ENCODE measurements at regions not wholly inside any gene's neighbourhood (a gene's known extent, or its start where the extent isn't known, plus 50 kb on each side); places are given as distances from the start of the nearest gene placed in this dataset.
"Not testable (repeated sequence)": the region's sequence is repeated elsewhere in the genome, so short reads cannot be mapped to it uniquely, and the experiment has no call there.

GRCh38 chr6:169014211-169015197 is 239.1 kb downstream of the THBS2 start:
- in situ Hi-C loops (cut with HindIII; ENCODE audit: low pct_unique_long_range_greater_than_20kb, low sequenced_read_pairs) = no loop called here
- DNase-seq (ENCODE audit: low read depth, low spot score) = peak; percentile 3

- in situ Hi-C loops (cut with HindIII; ENCODE audit: low pct_unique_long_range_greater_than_20kb, low sequenced_read_pairs) = no loop called here
Measured at GRCh38 chr6:169009628-169010027, 244.0 kb downstream of the THBS2 start.

GRCh38 chr6:169008641-169009257 is 244.9 kb downstream of the THBS2 start:
- in situ Hi-C loops (cut with HindIII; ENCODE audit: low pct_unique_long_range_greater_than_20kb, low sequenced_read_pairs) = no loop called here
- peak; percentile 22 for DNase-seq (ENCODE audit: low read depth, low spot score)

More at GRCh38 chr6:169009628-169010027, 244.0 kb downstream of the THBS2 start:
- DNase-seq (ENCODE audit: low read depth, low spot score) = no peak

GRCh38 chr6:169005166-169005565 is 248.5 kb downstream of the THBS2 start:
- in situ Hi-C loops (cut with HindIII; ENCODE audit: low pct_unique_long_range_greater_than_20kb, low sequenced_read_pairs) = no loop called here
- DNase-seq (ENCODE audit: low read depth, low spot score) = peak; percentile 81

DNA sequence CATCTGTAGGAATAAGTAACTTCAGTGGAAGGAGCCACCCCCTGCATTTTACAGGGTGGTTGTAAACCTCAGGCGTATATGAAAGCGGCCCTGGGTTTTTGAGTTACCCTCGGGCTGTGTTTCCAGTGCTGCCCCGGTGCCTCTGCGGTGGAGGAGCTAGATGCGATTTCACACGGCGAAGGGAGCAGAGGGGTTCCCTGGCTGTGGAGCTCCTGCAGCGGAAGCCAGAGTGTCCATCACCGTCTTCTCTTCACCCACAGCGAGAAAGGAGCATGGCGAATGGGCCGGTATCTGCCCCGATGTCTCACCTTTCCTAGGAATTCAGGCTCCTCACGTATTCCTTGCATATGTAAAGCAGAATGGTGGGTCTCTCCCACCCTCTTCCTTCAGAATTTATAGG is 253.6 kb downstream of the THBS2 start:
- in situ Hi-C loops (cut with HindIII; ENCODE audit: low pct_unique_long_range_greater_than_20kb, low sequenced_read_pairs) = no loop called here

DNA sequence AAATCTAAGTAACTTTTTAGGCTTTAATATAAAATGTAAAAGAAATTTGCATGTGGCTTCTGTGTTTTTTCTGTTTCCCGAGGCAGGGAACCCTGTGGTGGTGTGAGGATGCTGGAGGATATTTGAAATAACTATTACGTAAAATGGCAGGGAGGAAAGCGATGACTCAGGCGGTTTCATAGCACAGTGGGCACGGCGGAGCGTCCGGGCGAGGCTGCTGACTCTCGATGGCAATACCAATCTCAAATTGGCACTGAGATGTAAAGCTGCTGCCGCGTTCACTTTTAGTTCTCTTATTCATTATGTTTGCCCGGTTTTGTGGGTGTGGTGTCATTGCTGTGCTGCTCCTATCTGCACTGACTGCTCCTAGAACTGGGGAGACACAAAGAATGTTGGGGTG is 254.3 kb downstream of the THBS2 start:
- in situ Hi-C loops (cut with HindIII; ENCODE audit: low pct_unique_long_range_greater_than_20kb, low sequenced_read_pairs) = no loop called here
- no peak for DNase-seq (ENCODE audit: low read depth, low spot score)

More for the DNA sequence above, 253.6 kb downstream of the THBS2 start:
- no peak for DNase-seq (ENCODE audit: low read depth, low spot score)

DNA sequence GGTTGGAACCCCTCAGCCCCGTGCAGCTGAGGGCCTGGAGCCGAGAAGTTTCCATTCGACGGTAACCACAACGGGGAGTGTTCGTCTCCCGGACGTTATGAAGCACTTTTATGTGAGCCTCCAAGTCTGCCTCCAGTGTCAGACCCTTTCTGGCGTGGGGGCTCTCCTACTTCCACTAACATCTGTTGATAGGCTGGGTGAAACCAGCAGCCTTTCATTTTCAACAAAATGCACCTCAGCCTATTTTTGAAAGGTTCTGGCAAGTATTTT is 257.4 kb downstream of the THBS2 start:
- in situ Hi-C loops (cut with HindIII; ENCODE audit: low pct_unique_long_range_greater_than_20kb, low sequenced_read_pairs) = no loop called here

GRCh38 chr6:168995526-168996355 is 257.9 kb downstream of the THBS2 start:
- in situ Hi-C loops (cut with HindIII; ENCODE audit: low pct_unique_long_range_greater_than_20kb, low sequenced_read_pairs) = no loop called here
- no peak for DNase-seq (ENCODE audit: low read depth, low spot score)

More for the DNA sequence above, 257.4 kb downstream of the THBS2 start:
- no peak for DNase-seq (ENCODE audit: low read depth, low spot score)

GRCh38 chr6:168994956-168995355 is 258.7 kb downstream of the THBS2 start:
- in situ Hi-C loops (cut with HindIII; ENCODE audit: low pct_unique_long_range_greater_than_20kb, low sequenced_read_pairs) = no loop called here
- DNase-seq (ENCODE audit: low read depth, low spot score) = no peak

GRCh38 chr6:168992446-168993144 is 261.1 kb downstream of the THBS2 start:
- in situ Hi-C loops (cut with HindIII; ENCODE audit: low pct_unique_long_range_greater_than_20kb, low sequenced_read_pairs) = no loop called here
- DNase-seq (ENCODE audit: low read depth, low spot score) = peak; percentile 70

GRCh38 chr6:168991695-168992094 is 262.0 kb downstream of the THBS2 start:
- DNase-seq (ENCODE audit: low read depth, low spot score) = peak; percentile 11
- in situ Hi-C loops (cut with HindIII; ENCODE audit: low pct_unique_long_range_greater_than_20kb, low sequenced_read_pairs) = not testable (repeated sequence)

DNA sequence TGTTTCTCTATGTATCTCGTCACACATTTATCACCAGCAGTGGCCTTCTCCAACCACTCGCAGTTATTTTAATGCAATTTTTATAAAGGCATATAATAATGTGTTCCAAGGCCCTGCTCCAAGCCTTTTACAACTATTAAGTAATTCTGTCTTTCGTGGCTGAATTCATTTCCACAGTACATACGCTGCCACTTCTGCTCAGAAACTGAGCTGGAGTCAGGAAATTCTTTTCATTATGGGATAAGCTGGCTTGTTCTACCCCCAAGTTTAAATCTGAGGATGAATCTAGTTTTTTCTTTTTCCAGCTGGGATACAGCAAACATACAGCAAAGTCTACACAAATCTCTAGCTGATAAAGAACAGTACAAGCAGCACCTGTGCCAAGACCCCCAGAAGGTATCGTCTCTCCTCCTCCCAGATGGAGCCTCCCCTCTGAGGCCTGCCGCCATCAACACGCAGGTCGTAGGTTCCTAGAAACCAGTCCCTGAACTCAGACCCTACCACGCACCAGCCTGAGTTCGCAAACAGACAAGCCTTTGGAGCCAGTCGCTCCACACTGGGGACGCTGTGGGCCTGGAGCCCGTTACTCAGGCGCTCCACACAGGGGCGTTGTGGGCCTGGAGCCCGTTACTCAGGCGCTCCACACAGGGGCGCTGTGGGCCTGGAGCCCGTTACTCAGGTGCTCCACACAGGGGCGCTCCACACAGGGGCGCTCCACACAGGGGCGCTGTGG is 263.5 kb downstream of the THBS2 start:
- in situ Hi-C loops (cut with HindIII; ENCODE audit: low pct_unique_long_range_greater_than_20kb, low sequenced_read_pairs) = no loop called here
- no peak for DNase-seq (ENCODE audit: low read depth, low spot score)

- DNase-seq (ENCODE audit: low read depth, low spot score) = no peak
- in situ Hi-C loops (cut with HindIII; ENCODE audit: low pct_unique_long_range_greater_than_20kb, low sequenced_read_pairs) = no loop called here
Measured at GRCh38 chr6:168989421-168989820, 264.2 kb downstream of the THBS2 start.

- in situ Hi-C loops (cut with HindIII; ENCODE audit: low pct_unique_long_range_greater_than_20kb, low sequenced_read_pairs) = no loop called here
- peak; percentile 4 for DNase-seq (ENCODE audit: low read depth, low spot score)
Measured at GRCh38 chr6:168988801-168989200, 264.8 kb downstream of the THBS2 start.

DNA sequence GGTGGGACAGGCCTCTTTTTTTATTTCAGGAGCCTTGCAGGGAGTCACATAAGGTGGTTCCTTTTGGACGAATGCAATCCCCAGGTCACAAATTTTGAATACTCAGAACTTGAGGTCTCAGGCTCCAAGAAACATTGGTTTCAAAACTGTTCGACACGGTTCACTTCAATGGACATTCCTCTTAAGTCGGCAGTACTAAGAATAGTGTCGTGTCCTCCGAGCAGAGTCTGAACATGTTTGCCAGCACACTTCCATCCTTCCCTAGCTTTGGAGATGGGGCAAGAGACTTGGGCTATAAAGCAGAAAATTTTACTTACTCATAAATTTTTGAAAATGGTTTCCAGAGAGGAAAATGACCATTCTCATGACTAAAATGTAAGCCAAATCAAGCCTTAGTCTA is 265.4 kb downstream of the THBS2 start:
- in situ Hi-C loops (cut with HindIII; ENCODE audit: low pct_unique_long_range_greater_than_20kb, low sequenced_read_pairs) = no loop called here
- DNase-seq (ENCODE audit: low read depth, low spot score) = no peak

GRCh38 chr6:168985705-168986104 is 267.9 kb downstream of the THBS2 start:
- in situ Hi-C loops (cut with HindIII; ENCODE audit: low pct_unique_long_range_greater_than_20kb, low sequenced_read_pairs) = no loop called here
- no peak for DNase-seq (ENCODE audit: low read depth, low spot score)

DNA sequence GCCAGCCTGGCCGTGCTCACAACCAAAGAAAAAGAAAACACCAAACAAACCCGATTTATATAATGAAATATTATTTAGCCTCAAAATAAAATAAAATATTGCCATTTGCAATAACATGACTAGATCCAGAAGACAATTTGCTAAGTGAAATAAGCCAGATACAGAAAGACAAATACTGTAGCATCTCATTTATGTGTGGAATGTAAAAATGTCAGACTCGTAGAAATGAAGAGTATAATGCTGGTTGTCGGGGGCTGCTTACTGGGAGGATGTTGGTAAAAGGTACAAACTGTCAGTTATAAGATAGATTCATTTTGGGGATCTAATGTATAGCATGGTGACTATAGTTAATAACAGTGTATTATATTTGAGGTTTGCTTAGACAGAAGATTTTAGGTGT is 269.7 kb downstream of the THBS2 start:
- in situ Hi-C loops (cut with HindIII; ENCODE audit: low pct_unique_long_range_greater_than_20kb, low sequenced_read_pairs) = no loop called here

More for the DNA sequence above, 269.7 kb downstream of the THBS2 start:
- no peak for DNase-seq (ENCODE audit: low read depth, low spot score)

Data from SK-MEL-5 (cell line).